Naive thymus-derived CD8-positive, alpha-beta T cell (primary cell): ENCODE measurements at regions not wholly inside any gene's neighbourhood (a gene's known extent, or its start where the extent isn't known, plus 50 kb on each side); places are given as distances from the start of the nearest gene placed in this dataset.
A peak's percentile ranks its signal among the peaks of the same experiment; 100 is the strongest.
"Not testable (repeated sequence)": the region's sequence is repeated elsewhere in the genome, so short reads cannot be mapped to it uniquely, and the experiment has no call there.

Source experiments
- ATAC-seq, 2 donors: fragments of 150-1000 bp; cut with Tn5 transposase in 1 of 2; sonication (Bioruptor Pico), chemical (Tn5 transposase) in 1 of 2; 1 replicate in 1 of 2; 2 replicates in 1 of 2; pipeline ENCODE4 v1.10.0; 2021; ENCODE audit warnings: mild to moderate bottlenecking in 2 of 2, moderate library complexity in 2 of 2
- POLR2A ChIA-PET: fragments of 350-600 bp; sonication (Branson Sonifier 250); formaldehyde crosslinking; loops from one replicate; lab custom pipeline; 2021; ENCODE audit warnings: antibody characterized with exemption; lab: Charles Lee
- DNase-seq, 10 donors: peaks; one replicate each; pipeline versions ENCODE4 v3.0.0 to v3.0.0-alpha.2; 2020 to 2022
- H3K27ac Mint-ChIP-seq, 10 donors: one replicate each; pipeline ENCODE4 v1.8.0; 2020 to 2022; ENCODE audit warnings: mild to moderate bottlenecking in 10 of 10, mixed read lengths in 10 of 10, moderate library complexity in 4 of 10, inconsistent platforms in 1 of 10
- H3K27me3 Mint-ChIP-seq, 5 donors: one replicate each; pipeline ENCODE4 v1.8.0; 2021 to 2022; ENCODE audit warnings: mixed read lengths in 5 of 5
- H3K36me3 Mint-ChIP-seq, 3 donors: one replicate each; pipeline ENCODE4 v1.8.0; 2020 to 2022; ENCODE audit warnings: mixed read lengths in 3 of 3, mild to moderate bottlenecking in 2 of 3, inconsistent platforms in 1 of 3
- H3K4me1 Mint-ChIP-seq, 4 donors: one replicate each; pipeline ENCODE4 v1.8.0; 2021 to 2022; ENCODE audit warnings: mixed read lengths in 4 of 4
- H3K4me3 Mint-ChIP-seq, 10 donors: one replicate each; pipeline ENCODE4 v1.8.0; 2020 to 2022; ENCODE audit warnings: mild to moderate bottlenecking in 10 of 10, mixed read lengths in 10 of 10, moderate library complexity in 6 of 10, inconsistent platforms in 1 of 10
- H3K9me3 Mint-ChIP-seq, 9 donors: one replicate each; pipeline ENCODE4 v1.8.0; 2020 to 2022; ENCODE audit warnings: mixed read lengths in 9 of 9, mild to moderate bottlenecking in 3 of 9, inconsistent platforms in 1 of 9, moderate library complexity in 1 of 9

- peaks cover 0 to 3% (median 0%) of the 10 kb centered on the region in 5 donors for H3K27me3 Mint-ChIP-seq
- H3K4me1 Mint-ChIP-seq = no peaks in the 10 kb centered on the region
- H3K27ac Mint-ChIP-seq = no peak overlapping the region
- no peaks in the 10 kb centered on the region for H3K36me3 Mint-ChIP-seq
- ATAC-seq = no peak
- POLR2A ChIA-PET = no interaction called here
- no peak overlapping the region for H3K4me3 Mint-ChIP-seq
- no peaks in the 10 kb centered on the region for H3K9me3 Mint-ChIP-seq
- DNase-seq = no peak
These were observed 62.8 kb upstream of the USP25 start for GRCh38 chr21:15667010-15667409.

- no peak overlapping the region for H3K27ac Mint-ChIP-seq
- H3K9me3 Mint-ChIP-seq = no peaks in the 10 kb centered on the region
- no peaks in the 10 kb centered on the region for H3K36me3 Mint-ChIP-seq
- no peaks in the 10 kb centered on the region for H3K4me1 Mint-ChIP-seq
- no peak for DNase-seq
- POLR2A ChIA-PET = no interaction called here
- ATAC-seq = no peak
- no peak overlapping the region for H3K4me3 Mint-ChIP-seq
- peaks cover 0 to 3% (median 0%) of the 10 kb centered on the region in 5 donors for H3K27me3 Mint-ChIP-seq
These were observed 62.0 kb upstream of the USP25 start for GRCh38 chr21:15667819-15668218.

- no peak for ATAC-seq
- Mint-ChIP-seq H3K4me1 (no peaks in the 10 kb centered on the region), H3K27ac (no peak overlapping the region), H3K27me3 (no peaks in the 10 kb centered on the region), H3K4me3 (no peak overlapping the region), H3K36me3 (no peaks in the 10 kb centered on the region), H3K9me3 (no peaks in the 10 kb centered on the region)
- no peak for DNase-seq
- POLR2A ChIA-PET = no interaction called here
These were observed 60.5 kb upstream of the USP25 start for GRCh38 chr21:15669247-15669646.

- Mint-ChIP-seq H3K4me1 (no peaks in the 10 kb centered on the region), H3K4me3 (no peak overlapping the region), H3K36me3 (no peaks in the 10 kb centered on the region), H3K27me3 (peaks cover 0 to 2% (median 0%) of the 10 kb centered on the region in 5 donors), H3K9me3 (no peaks in the 10 kb centered on the region), H3K27ac (no peak overlapping the region)
- ATAC-seq = no peak
- DNase-seq = no peak
- POLR2A ChIA-PET = no interaction called here
These were observed 58.6 kb upstream of the USP25 start for GRCh38 chr21:15671188-15671587.

- H3K27ac Mint-ChIP-seq, ATAC-seq, H3K9me3 Mint-ChIP-seq, H3K4me1 Mint-ChIP-seq, H3K27me3 Mint-ChIP-seq, H3K36me3 Mint-ChIP-seq, H3K4me3 Mint-ChIP-seq, POLR2A ChIA-PET, DNase-seq: not testable (repeated sequence)
These were observed 57.2 kb upstream of the USP25 start for GRCh38 chr21:15672578-15672977.

- Mint-ChIP-seq H3K4me3 (no peak overlapping the region), H3K9me3 (no peaks in the 10 kb centered on the region), H3K27me3 (peaks cover 0 to 4% (median 1%) of the 10 kb centered on the region in 5 donors), H3K36me3 (no peaks in the 10 kb centered on the region), H3K27ac (no peak overlapping the region), H3K4me1 (no peaks in the 10 kb centered on the region)
- DNase-seq = no peak
- no peak for ATAC-seq
- POLR2A ChIA-PET = no interaction called here
These were observed 52.8 kb upstream of the USP25 start for GRCh38 chr21:15676935-15677334.

GRCh38 chr21:15679630-15680029 lies 50.2 kb upstream of the USP25 start:
- no peak for ATAC-seq
- Mint-ChIP-seq H3K4me3 (no peak overlapping the region), H3K27me3 (peaks cover 0 to 5% (median 1%) of the 10 kb centered on the region in 5 donors), H3K27ac (no peak overlapping the region), H3K9me3 (no peaks in the 10 kb centered on the region), H3K4me1 (peaks cover 0 to 8% (median 4%) of the 10 kb centered on the region in 4 donors), H3K36me3 (no peaks in the 10 kb centered on the region)
- POLR2A ChIA-PET = no interaction called here
- DNase-seq = peak in 1 of 10 donors; percentile 2
